Esophagus squamous epithelium (tissue), 5 donors: ENCODE measurements at regions not wholly inside any gene's neighbourhood (a gene's known extent, or its start where the extent isn't known, plus 50 kb on each side); places are given as distances from the start of the nearest gene placed in this dataset.
"Not testable (repeated sequence)": the region's sequence is repeated elsewhere in the genome, so short reads cannot be mapped to it uniquely, and the experiment has no call there.

Source experiments
- DNase-seq: peaks from one replicate; lab custom pipeline; 2025; lab: John Stamatoyannopoulos, UW
- H3K27ac ChIP-seq, 4 donors: fragments of 200-600 bp; sonication (generic); one replicate each; pipeline ENCODE4 v1.5.1; 2016 to 2019; ENCODE audit warnings: mild to moderate bottlenecking in 1 of 4
- H3K27me3 ChIP-seq, 4 donors: fragments of 200-600 bp; sonication (generic); 1 replicate in 3 of 4; 2 replicates in 1 of 4; pipeline versions ENCODE4 v1.5.1 to v1.6.0; 2017 to 2021; ENCODE audit warnings: antibody characterized with exemption in 1 of 4
- H3K36me3 ChIP-seq, 3 donors: fragments of 200-600 bp; sonication (generic); one replicate each; pipeline ENCODE4 v1.5.1; 2016 to 2019
- H3K4me1 ChIP-seq, 3 donors: fragments of 200-600 bp; sonication (generic); one replicate each; pipeline ENCODE4 v1.5.1; 2017 to 2019
- H3K4me3 ChIP-seq, 4 donors: fragments of 200-600 bp; sonication (generic); 1 replicate in 3 of 4; 2 replicates in 1 of 4; pipeline ENCODE4 v1.5.1; 2016 to 2019; ENCODE audit warnings: mild to moderate bottlenecking in 2 of 4, moderate library complexity in 1 of 4
- H3K9me3 ChIP-seq, 3 donors: fragments of 200-600 bp; sonication (generic); one replicate each; pipeline ENCODE4 v1.5.1; 2016 to 2019
- CTCF ChIP-seq, 6 experiments: fragments of 450-650 bp in 4 of 6; fragments of 200-600 bp in 2 of 6; sonication (generic) in 2 of 6; IDR thresholded peaks; one replicate each; pipeline ENCODE4 v1.5.1; 2016 to 2019; ENCODE audit warnings: antibody characterized with exemption in 6 of 6, mild to moderate bottlenecking in 4 of 6, moderate library complexity in 4 of 6
- POLR2A ChIP-seq, 4 donors: fragments of 450-650 bp; IDR thresholded peaks; one replicate each; pipeline ENCODE4 v1.6.1; 2017; ENCODE audit warnings: antibody characterized with exemption in 4 of 4, mild to moderate bottlenecking in 4 of 4, moderate library complexity in 3 of 4
- WGBS, 2 donors: methylation state at CpG; one replicate each; pipeline ENCODE4 v1.1.5; 2018; 5-methylcytosine and 5-hydroxymethylcytosine counted together
- intact Hi-C: fragments of 100-400 bp; cut with DNase I; formaldehyde crosslinking; loops from one replicate; pipeline ENCODE4 v1.15.0; 2022
- donor health status: DM: yes; HTN: yes; CAD: no.

DNA sequence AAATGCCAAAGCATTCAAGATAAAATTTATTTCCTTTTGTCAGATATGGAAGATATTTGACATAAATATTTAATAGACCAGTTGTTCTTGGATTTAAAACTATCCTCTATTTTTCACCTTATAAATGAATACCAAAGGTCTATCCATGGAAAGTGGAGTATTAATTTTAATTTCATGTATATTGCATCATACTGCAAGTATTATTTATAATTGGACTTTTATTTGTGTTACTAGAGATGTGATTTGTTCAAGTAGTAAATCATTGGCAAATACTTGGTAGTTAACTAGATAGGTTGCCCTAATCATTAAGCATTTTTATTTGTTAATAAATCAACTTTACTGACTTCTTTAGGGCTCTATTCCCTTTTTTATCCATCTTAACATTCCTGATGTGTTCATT is 98.1 kb downstream of the CDC14C start:
- DNase-seq: no peak
- intact Hi-C loops: no loop called here
- no peaks in the 10 kb centered on the region for H3K4me1 ChIP-seq
- H3K9me3 ChIP-seq: no peaks in the 10 kb centered on the region
- H3K27ac ChIP-seq: no peak overlapping the region
- no peak for TF ChIP-seq POLR2A (IDR thresholded peaks at IDR 0.05)
- TF ChIP-seq CTCF (IDR thresholded peaks at IDR 0.05): no peak
- H3K4me3 ChIP-seq: no peak overlapping the region
- no peaks in the 10 kb centered on the region for H3K36me3 ChIP-seq
- no peaks in the 10 kb centered on the region for H3K27me3 ChIP-seq

DNA sequence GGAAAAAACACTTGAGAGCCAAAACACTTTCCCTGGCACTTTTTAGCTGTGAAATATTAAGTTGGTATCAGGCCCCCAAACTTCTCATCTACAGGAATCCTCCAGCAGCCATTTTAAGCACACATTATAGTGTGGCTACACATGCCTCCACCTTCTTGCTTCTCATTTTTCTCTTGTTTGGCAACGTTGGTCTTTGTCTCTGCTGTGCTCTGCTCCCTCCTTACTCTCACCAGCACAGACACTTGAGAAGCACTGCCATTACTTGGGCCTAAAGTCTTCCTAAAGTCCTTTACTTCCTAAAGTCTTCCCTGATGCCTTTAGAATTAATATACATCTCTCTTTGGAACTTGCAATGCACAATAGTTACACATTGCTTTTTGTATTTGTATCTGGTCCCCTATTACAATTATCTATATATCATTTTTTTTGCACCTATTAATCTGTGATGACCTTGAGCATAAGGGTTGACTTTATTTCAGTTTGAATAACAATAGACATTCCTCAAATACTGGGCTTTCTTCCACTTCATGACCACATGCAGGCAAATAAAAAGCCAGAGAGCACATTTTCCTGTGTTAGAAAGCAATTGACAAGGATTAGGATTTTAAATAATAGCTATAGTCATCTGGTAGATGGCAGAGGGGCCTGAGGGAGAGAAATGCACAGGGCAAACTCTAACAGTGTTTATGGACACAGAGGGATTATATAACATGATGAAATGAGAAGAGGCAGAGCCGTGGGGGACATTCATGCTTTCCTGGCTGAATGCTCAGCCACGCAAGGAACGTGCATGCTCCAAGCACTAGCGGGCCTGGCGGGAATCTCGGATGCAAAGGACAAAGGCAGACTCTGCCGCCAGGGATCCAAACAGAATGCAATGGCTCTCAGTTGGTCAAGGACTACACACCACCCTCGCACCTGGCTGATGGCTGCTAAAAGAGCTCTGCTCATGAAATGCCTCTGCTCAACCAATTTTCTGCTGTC is 99.3 kb downstream of the CDC14C start:
- intact Hi-C loops: no loop called here
- WGBS, 2 donors: 67 to 73% methylated on average over 9 of the region's 9 CpGs
- no peak overlapping the region for H3K27ac ChIP-seq
- no peak overlapping the region for H3K4me3 ChIP-seq
- TF ChIP-seq CTCF (IDR thresholded peaks at IDR 0.05) (no peak), POLR2A (IDR thresholded peaks at IDR 0.05) (no peak)
- no peaks in the 10 kb centered on the region for H3K36me3 ChIP-seq
- no peaks in the 10 kb centered on the region for H3K4me1 ChIP-seq
- DNase-seq: no peak
- no peaks in the 10 kb centered on the region for H3K9me3 ChIP-seq
- no peaks in the 10 kb centered on the region for H3K27me3 ChIP-seq

- no peak for TF ChIP-seq POLR2A (IDR thresholded peaks at IDR 0.05)
- TF ChIP-seq CTCF (IDR thresholded peaks at IDR 0.05): no peak
- no peaks in the 10 kb centered on the region for H3K36me3 ChIP-seq
- 52 to 77% methylated on average over 2 of the region's 2 CpGs for WGBS, 2 donors
- no peak for DNase-seq
- intact Hi-C loops: no loop called here
- H3K4me1 ChIP-seq: no peaks in the 10 kb centered on the region
- no peaks in the 10 kb centered on the region for H3K27me3 ChIP-seq
- H3K9me3 ChIP-seq: no peaks in the 10 kb centered on the region
- H3K27ac ChIP-seq: no peak overlapping the region
- H3K4me3 ChIP-seq: no peak overlapping the region
Measured at GRCh38 chr7:49030221-49030620, 105.9 kb downstream of the CDC14C start.

DNA sequence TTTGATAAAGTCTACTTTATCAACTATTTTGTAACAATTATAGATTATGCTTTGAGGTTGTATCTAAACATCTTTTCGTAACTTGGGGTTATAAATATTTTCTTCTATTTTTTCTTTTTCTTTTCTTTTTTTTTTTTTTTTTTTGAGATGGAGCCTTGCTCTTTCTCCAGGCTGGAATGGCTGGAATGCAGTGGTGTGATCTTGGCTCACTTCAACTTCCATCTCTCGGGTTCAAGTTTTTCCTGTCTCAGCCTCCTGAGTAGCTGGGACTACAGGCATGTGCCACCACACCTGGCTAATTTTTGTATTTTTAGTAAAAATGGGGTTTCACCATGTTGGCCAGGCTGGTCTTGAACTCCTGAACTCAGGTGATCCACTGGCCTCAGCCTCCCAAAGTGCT is 108.8 kb downstream of the CDC14C start:
- DNase-seq, H3K36me3 ChIP-seq, H3K9me3 ChIP-seq, H3K4me1 ChIP-seq, intact Hi-C loops, H3K4me3 ChIP-seq, H3K27ac ChIP-seq, H3K27me3 ChIP-seq: not testable (repeated sequence)
- 80 to 88% methylated on average over 2 of the region's 2 CpGs for WGBS, 2 donors

- Histone ChIP-seq H3K27me3 (no peaks in the 10 kb centered on the region), H3K9me3 (no peaks in the 10 kb centered on the region), H3K4me1 (no peaks in the 10 kb centered on the region), H3K27ac (no peak overlapping the region), H3K36me3 (no peaks in the 10 kb centered on the region), H3K4me3 (no peak overlapping the region)
- no peak for DNase-seq
- WGBS, 2 donors: 21 to 28% methylated on average over 2 of the region's 2 CpGs
- TF ChIP-seq CTCF (IDR thresholded peaks at IDR 0.05) (no peak), POLR2A (IDR thresholded peaks at IDR 0.05) (no peak)
- intact Hi-C loops: no loop called here
Measured at GRCh38 chr7:49037346-49038210, 113.2 kb downstream of the CDC14C start.
